Small intestine (tissue), 7 donors: ENCODE measurements at regions not wholly inside any gene's neighbourhood (a gene's known extent, or its start where the extent isn't known, plus 50 kb on each side); places are given as distances from the start of the nearest gene placed in this dataset.
"Not testable (repeated sequence)": the region's sequence is repeated elsewhere in the genome, so short reads cannot be mapped to it uniquely, and the experiment has no call there.

Experiments
- DNase-seq, 2 donors: peaks; one replicate each; pipeline versions ENCODE4 v3.0.0 to v3.0.0-alpha.2; 2013
- FAIRE-seq: peaks from 2 replicates; lab custom pipeline; 2012; peaks lifted over from hg19 to GRCh38; lab: Jason Lieb, UNC
- H3K27ac ChIP-seq, 3 donors: one replicate each; pipeline ENCODE4 v1.5.1; 2013; ENCODE audit warnings: low read length in 2 of 3, mild to moderate bottlenecking in 2 of 3, control low read depth in 1 of 3, inconsistent platforms in 1 of 3, low read depth in 1 of 3, moderate library complexity in 1 of 3
- H3K27me3 ChIP-seq, 3 donors: one replicate each; pipeline ENCODE4 v1.6.1; 2013; ENCODE audit warnings: low read length in 3 of 3, inconsistent platforms in 1 of 3; ENCODE audit not compliant: control insufficient read depth in 3 of 3, insufficient read depth in 3 of 3
- H3K36me3 ChIP-seq, 3 donors: one replicate each; pipeline ENCODE4 v1.6.1; 2013; ENCODE audit warnings: low read length in 3 of 3, inconsistent platforms in 1 of 3, low read depth in 1 of 3, mild to moderate bottlenecking in 1 of 3, moderate library complexity in 1 of 3; ENCODE audit not compliant: control insufficient read depth in 3 of 3, insufficient read depth in 2 of 3
- H3K4me1 ChIP-seq, 3 donors: one replicate each; pipeline ENCODE4 v1.6.1; 2013; ENCODE audit warnings: low read length in 2 of 3, inconsistent platforms in 1 of 3, low read depth in 1 of 3, mild to moderate bottlenecking in 1 of 3, moderate library complexity in 1 of 3; ENCODE audit not compliant: control insufficient read depth in 3 of 3, insufficient read depth in 2 of 3
- H3K4me3 ChIP-seq, 3 donors: one replicate each; pipeline ENCODE4 v1.5.1; 2013; ENCODE audit warnings: low read length in 3 of 3, control low read depth in 1 of 3, inconsistent platforms in 1 of 3, low read depth in 1 of 3, mild to moderate bottlenecking in 1 of 3, moderate library complexity in 1 of 3
- H3K9me3 ChIP-seq, 2 donors: one replicate each; pipeline ENCODE4 v1.6.1; 2013; ENCODE audit warnings: low read depth in 1 of 2, low read length in 1 of 2; ENCODE audit not compliant: control insufficient read depth in 2 of 2, insufficient read depth in 1 of 2
- WGBS, 3 donors: extraction: QIAGEN DNeasy Blood & Tissue Kit; methylation state at CpG; one replicate each; pipeline ENCODE4 v1.1.7; 2013; 5-methylcytosine and 5-hydroxymethylcytosine counted together
- donor health status: healthy with polysubstance abuse.
- donor health status: control.
- donor health status: control.
- donor health status: Bipolar disorder and iron deficiency.
- donor health status: healthy.

DNA sequence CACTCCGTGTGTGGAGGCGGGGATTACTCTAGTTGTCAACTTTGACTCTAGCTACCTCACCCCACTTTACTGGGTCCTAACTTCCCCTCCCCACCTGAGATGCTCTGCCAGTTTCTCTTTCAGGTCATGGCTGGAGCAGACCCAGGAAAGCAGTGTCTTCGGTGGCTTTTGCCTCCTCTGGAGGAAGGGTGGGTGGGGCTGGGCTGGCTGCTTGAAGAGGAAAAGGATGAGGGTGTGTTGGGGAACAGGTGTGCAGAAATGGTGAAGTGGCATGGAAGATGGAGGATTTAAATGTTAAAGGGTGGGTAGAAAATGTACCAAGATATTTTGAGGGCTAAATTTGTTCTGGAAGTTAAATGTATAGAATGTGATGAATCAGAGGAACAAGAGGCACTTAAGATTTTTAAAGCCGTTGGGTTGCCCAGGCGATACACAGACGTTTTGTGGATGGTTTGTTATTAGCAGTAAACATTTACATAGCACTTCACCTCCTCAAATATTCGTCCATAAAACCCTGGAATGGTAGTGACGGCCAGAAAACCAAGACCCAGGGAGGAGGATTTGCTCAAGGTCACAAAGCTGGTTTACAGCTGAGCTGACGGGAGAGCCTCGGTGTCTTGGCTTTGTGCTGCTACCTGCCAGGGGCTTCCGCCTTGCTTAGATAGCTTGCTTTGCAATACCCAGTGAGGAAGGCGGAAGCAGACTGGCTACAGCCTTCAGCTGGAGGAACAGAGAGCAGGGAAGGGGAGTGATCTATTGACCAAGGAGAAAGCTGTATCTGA, 72.2 kb upstream of the PRMT8 start:
- 48 to 59% (median 58%) methylated on average over 12 of the region's 12 CpGs for whole genome bisulfite sequencing, 3 donors
- no peak overlapping the region for H3K27ac ChIP-seq
- H3K4me1 ChIP-seq, result no peaks in the 10 kb centered on the region
- DNase-seq (peak in 1 of 2 donors; percentile 13), FAIRE-seq (no peak)
- no peaks in the 10 kb centered on the region for H3K36me3 ChIP-seq
- H3K27me3 ChIP-seq, result peaks cover 0 to 5% (median 0%) of the 10 kb centered on the region in 3 donors
- H3K9me3 ChIP-seq, result peaks cover 0 to 6% of the 10 kb centered on the region in 2 donors
- H3K4me3 ChIP-seq, result no peak overlapping the region

GRCh38 chr12:3419558-3419957, 71.4 kb upstream of the PRMT8 start:
- no peak for DNase-seq
- Histone ChIP-seq H3K4me3 (no peak overlapping the region), H3K27ac (no peak overlapping the region), H3K36me3 (no peaks in the 10 kb centered on the region), H3K4me1 (no peaks in the 10 kb centered on the region), H3K27me3 (peaks cover 0 to 5% (median 0%) of the 10 kb centered on the region in 3 donors), H3K9me3 (peaks cover 0 to 5% of the 10 kb centered on the region in 2 donors)
- FAIRE-seq, result no peak
- WGBS, 3 donors, result 51 to 68% (median 64%) methylated on average over 3 of the region's 3 CpGs

DNA sequence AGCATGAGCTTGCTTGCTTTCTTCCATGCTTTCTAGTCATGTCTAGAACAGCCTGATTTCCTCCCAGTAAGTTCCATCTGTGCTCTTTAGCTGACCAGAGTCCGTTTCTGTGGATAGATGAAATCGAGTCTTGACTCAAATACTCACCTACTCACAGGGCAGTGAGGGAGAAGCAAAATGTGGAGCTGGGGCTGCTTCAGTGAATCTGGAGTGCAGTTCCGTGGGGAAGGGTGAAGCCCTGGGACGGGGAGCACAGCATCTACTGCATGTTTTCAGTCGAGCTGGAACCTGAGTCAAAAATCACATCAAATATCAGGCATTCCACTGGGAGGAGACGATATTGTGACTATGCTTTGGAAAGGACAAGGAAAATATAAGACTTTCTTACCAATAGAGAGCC, 70.3 kb upstream of the PRMT8 start:
- H3K36me3 ChIP-seq, result no peaks in the 10 kb centered on the region
- H3K27me3 ChIP-seq, result peaks cover 0 to 5% (median 0%) of the 10 kb centered on the region in 3 donors
- DNase-seq, result no peak
- H3K4me1 ChIP-seq, result no peaks in the 10 kb centered on the region
- no peak overlapping the region for H3K4me3 ChIP-seq
- H3K9me3 ChIP-seq, result peaks cover 0 to 2% of the 10 kb centered on the region in 2 donors
- WGBS, 3 donors, result 50 to 62% (median 60%) methylated on average over 6 of the region's 6 CpGs
- no peak overlapping the region for H3K27ac ChIP-seq
- no peak for FAIRE-seq

DNA sequence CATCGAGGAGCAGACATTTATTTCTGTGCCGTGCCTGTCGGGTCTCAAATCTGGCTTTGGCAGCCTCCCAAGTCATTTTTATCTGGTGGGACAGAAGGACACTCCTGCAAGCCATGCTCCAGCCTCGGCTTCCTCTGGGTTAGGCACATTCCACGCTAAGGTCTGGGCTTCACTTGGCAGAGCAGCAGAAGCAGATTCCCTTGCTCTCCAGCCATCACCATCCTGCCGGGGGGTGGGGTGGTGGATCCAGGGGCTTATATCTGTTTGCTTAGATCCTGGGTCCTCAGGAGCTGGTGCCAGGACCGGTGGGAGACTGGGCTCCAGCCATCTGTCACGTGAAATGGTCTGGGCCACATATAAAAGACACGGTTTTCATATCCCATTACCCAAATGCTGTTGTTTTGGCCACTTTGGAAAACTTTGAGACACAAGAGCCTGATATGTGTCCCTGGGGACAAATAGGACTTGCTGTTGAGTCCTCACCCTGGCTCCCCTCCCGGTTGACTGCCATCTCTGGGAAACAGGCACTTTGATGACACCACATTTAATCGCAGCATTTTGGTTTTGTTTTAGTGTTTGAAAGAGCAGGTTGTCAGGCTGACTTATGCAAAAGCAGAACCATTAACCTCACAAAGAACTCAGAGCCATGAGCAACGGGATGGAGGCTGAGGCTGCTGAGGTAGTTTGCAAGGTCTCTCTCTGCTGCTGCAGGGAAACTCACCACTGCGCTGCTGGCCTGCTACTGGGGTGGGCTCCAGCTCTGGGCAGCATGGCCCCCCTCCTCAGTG, 69.6 kb upstream of the PRMT8 start:
- Histone ChIP-seq H3K4me1 (no peaks in the 10 kb centered on the region), H3K27me3 (peaks cover 0 to 5% (median 0%) of the 10 kb centered on the region in 3 donors), H3K27ac (no peak overlapping the region), H3K36me3 (no peaks in the 10 kb centered on the region), H3K9me3 (peaks cover 0 to 2% of the 10 kb centered on the region in 2 donors), H3K4me3 (no peak overlapping the region)
- FAIRE-seq (no peak), DNase-seq (no peak)
- WGBS, 3 donors, result 44 to 50% (median 48%) methylated on average over 13 of the region's 13 CpGs

DNA sequence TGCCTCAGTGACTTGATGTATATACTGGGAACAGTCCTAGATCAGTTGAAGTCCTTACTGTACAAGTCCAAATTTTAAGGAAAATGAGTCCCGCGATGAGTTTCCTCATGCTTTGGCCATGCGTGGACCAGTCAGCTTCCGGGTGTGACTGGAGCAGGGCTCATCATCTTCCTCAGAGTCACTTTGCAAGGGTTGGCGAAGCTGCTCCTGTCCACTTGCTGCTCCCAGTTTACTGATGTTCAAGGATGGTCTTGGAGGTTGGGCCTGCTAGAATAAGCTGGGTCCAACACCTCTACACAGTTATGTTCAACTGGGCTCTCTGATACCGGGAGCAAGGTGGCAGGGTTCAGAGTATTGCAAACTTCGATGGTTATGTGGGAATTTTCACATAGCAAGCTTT, 66.2 kb upstream of the PRMT8 start:
- WGBS, 3 donors, result 75 to 94% (median 87%) methylated on average over 7 of the region's 7 CpGs
- not testable (repeated sequence) for H3K36me3 ChIP-seq, H3K4me1 ChIP-seq, H3K27me3 ChIP-seq, H3K9me3 ChIP-seq, H3K4me3 ChIP-seq, DNase-seq, H3K27ac ChIP-seq, FAIRE-seq

- WGBS, 3 donors, result 40 to 66% (median 56%) methylated on average over 2 of the region's 2 CpGs
- DNase-seq (no peak), FAIRE-seq (no peak)
- Histone ChIP-seq H3K36me3 (no peaks in the 10 kb centered on the region), H3K9me3 (peaks cover 0 to 5% of the 10 kb centered on the region in 2 donors), H3K4me3 (no peak overlapping the region), H3K27me3 (no peaks in the 10 kb centered on the region), H3K27ac (no peak overlapping the region), H3K4me1 (no peaks in the 10 kb centered on the region)
Measured at GRCh38 chr12:3427956-3428355, 63.0 kb upstream of the PRMT8 start.

- Histone ChIP-seq H3K27ac (no peak overlapping the region), H3K4me1 (no peaks in the 10 kb centered on the region), H3K27me3 (no peaks in the 10 kb centered on the region), H3K36me3 (no peaks in the 10 kb centered on the region), H3K4me3 (no peak overlapping the region), H3K9me3 (peaks cover 0 to 3% of the 10 kb centered on the region in 2 donors)
- no peak for FAIRE-seq
- WGBS, 3 donors, result 93 to 98% (median 94%) methylated on average over 2 of the region's 2 CpGs
- DNase-seq, result no peak
Measured at GRCh38 chr12:3428631-3429030, 62.4 kb upstream of the PRMT8 start.

GRCh38 chr12:3429523-3429922, 61.5 kb upstream of the PRMT8 start:
- DNase-seq, H3K27me3 ChIP-seq, H3K4me1 ChIP-seq, H3K27ac ChIP-seq, H3K9me3 ChIP-seq, H3K4me3 ChIP-seq, FAIRE-seq, H3K36me3 ChIP-seq: not testable (repeated sequence)
- 90 to 94% (median 94%) methylated on average over 5 of the region's 5 CpGs for WGBS, 3 donors
